ENCODE measurements at regions not wholly inside any gene's neighbourhood (a gene's known extent, or its start where the extent isn't known, plus 50 kb on each side); places are given as distances from the start of the nearest gene placed in this dataset.

DNA sequence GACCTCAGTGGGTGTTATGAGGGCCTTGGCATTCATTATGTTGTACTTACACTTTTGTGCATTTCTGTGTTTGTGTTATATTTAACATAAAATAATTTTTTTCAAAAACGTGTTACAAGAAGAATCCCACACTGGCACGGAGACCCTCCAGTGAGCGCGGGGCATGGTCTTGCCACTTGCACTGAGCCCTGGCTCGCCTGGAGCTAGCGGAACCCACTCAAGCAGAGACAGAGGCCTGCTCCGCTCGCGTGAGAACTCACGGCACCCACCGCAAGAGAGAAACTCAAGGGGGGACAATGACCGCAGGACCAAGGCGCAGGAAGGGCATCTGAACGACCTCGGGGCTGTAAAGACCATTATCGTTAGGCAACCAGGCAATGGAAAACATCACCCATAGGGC lies 248.0 kb upstream of the SOX11 start:
- Histone ChIP-seq H3K27me3 (ENCODE audit: low read depth) (no peaks in the 10 kb centered on the region), H3K9me3 (no peaks in the 10 kb centered on the region), H3K4me1 (no peaks in the 10 kb centered on the region), H3K36me3 (replicated peaks) (no peaks in the 10 kb centered on the region), H3K4me3 (no peak overlapping the region)
- DNase-seq (ENCODE audit: low spot score in 2 of 2): no peak
- in situ Hi-C loops (cut with MboI; ENCODE audit: low sequenced_read_pairs): no loop called here

DNA sequence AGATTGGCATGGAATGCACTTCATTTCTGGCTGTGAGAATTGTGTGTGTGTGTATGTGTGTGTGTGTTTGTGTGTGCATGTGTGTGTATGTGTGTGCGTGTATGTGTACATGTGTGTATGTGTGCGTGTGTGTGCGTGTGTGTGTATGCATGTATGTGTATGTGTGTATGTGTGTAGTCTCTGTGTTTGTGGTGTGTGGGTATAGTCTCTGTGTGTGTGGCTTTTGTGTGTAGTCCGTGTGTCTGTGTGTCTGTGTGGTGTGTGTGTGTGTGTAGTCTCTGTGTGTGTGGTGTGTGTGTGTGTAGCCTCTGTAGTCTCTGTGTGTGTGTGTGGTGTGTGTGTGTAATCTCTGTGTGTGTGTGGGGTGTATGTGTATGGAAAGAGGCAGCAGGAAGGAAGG lies 247.3 kb upstream of the SOX11 start:
- Histone ChIP-seq H3K4me3 (no peak overlapping the region), H3K36me3 (replicated peaks) (no peaks in the 10 kb centered on the region), H3K4me1 (no peaks in the 10 kb centered on the region), H3K9me3 (no peaks in the 10 kb centered on the region), H3K27me3 (ENCODE audit: low read depth) (no peaks in the 10 kb centered on the region)
- in situ Hi-C loops (cut with MboI; ENCODE audit: low sequenced_read_pairs): no loop called here
- DNase-seq (ENCODE audit: low spot score in 2 of 2): no peak

DNA sequence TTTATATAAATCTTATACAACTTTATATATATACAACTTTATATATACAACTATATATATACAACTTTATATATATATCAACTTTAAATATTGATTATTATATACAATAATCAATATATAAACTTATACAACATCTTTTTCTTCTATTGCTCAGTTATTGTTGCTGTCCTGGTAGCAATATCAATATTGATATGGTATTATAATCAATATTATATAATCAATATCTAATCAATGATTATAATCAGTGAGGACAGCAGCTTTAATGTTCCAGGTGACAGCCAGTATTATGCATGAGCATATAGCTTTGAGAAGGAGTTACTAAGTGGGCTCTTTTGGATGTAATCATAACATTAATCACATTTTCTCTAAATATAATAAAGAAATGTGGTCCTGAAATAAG lies 242.3 kb upstream of the SOX11 start:
- H3K27me3 ChIP-seq (ENCODE audit: low read depth): no peaks in the 10 kb centered on the region
- H3K9me3 ChIP-seq: no peaks in the 10 kb centered on the region
- H3K4me3 ChIP-seq: no peak overlapping the region
- no peaks in the 10 kb centered on the region for H3K4me1 ChIP-seq
- in situ Hi-C loops (cut with MboI; ENCODE audit: low sequenced_read_pairs): no loop called here
- no peak for DNase-seq (ENCODE audit: low spot score in 2 of 2)
- H3K36me3 ChIP-seq (replicated peaks): no peaks in the 10 kb centered on the region

DNA sequence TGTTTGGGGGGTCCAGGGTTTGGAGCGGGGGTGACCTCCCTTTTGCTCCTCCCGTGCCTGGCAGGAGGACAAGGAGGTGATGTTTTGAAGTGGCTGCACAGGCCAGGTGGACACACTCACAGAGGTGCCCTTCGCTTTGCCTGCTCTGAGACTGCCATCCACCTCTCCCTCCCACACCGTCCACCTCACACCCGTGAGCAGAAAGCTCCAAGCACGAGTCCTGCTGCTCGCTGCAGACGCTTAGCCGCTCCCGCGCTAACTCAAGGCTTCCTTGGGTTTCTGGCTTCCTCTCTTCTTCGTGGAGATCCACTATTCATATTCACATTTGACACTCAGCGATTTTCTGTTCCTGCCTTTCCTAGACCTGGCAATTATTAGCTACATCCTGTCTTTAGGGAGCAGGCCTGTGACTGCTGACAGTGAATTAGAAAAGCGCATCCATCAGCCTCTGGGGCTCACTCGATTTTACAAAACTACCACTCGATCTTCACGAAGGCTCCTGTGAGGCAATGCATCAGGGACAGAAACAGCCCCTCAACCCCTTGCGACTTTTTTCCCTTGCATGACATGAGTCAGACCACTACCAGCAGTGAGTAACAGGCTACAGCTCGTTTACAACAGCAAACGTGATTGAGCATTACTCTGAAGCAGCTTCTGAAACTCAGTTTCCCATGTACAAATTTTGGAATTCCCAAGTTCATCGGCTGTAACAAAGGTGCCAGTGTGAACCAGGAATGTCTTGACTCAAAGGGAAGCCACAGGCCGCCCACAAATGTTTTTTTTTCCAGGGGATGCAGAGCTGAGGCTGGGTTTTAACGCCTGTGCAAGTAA lies 238.7 kb upstream of the SOX11 start:
- no peak for DNase-seq (ENCODE audit: low spot score in 2 of 2)
- Histone ChIP-seq H3K9me3 (no peaks in the 10 kb centered on the region), H3K4me1 (no peaks in the 10 kb centered on the region), H3K36me3 (replicated peaks) (no peaks in the 10 kb centered on the region), H3K27me3 (ENCODE audit: low read depth) (no peaks in the 10 kb centered on the region), H3K4me3 (no peak overlapping the region)
- in situ Hi-C loops (cut with MboI; ENCODE audit: low sequenced_read_pairs): no loop called here

DNA sequence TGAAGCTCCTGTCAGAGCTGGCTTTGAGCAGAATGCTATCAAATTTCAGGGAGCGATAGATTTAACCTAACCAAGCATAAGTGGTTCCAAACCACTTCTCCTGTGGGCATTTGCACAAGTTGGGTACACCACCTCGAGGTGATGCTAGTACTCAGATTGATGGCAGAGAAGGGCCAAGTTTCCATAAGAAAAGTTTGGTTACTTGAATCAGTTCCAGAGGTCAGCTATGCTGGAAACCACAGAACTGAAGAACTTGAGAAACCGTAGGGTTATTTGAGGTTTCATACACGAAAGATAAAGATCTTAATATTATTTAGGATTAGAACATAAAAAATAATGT lies 238.2 kb upstream of the SOX11 start:
- no peak for DNase-seq (ENCODE audit: low spot score in 2 of 2)
- Histone ChIP-seq H3K36me3 (replicated peaks) (no peaks in the 10 kb centered on the region), H3K4me1 (no peaks in the 10 kb centered on the region), H3K9me3 (no peaks in the 10 kb centered on the region; the same call in 1 of the 2 replicates), H3K27me3 (ENCODE audit: low read depth) (no peaks in the 10 kb centered on the region), H3K4me3 (no peak overlapping the region)
- in situ Hi-C loops (cut with MboI; ENCODE audit: low sequenced_read_pairs): no loop called here

DNA sequence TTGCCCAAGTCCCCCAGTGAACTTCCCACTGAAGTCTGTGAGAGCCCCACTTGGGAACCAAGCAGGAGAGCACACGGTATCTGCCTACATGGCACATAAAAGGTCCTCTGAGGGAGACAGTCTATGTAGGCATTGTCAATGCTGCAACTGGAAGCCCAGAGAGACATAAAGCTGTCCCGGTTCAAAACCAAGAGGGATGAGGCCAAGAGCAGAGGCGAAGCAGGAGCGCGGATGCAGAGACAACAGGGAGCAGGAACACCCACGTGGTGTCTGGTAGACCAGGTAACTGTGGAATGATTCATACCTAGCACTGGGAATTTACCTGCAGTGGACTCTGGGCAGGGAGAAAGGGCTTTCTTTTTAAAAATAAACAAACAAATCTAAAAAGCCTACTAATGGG lies 233.1 kb upstream of the SOX11 start:
- Histone ChIP-seq H3K27me3 (ENCODE audit: low read depth) (no peaks in the 10 kb centered on the region), H3K36me3 (replicated peaks) (no peaks in the 10 kb centered on the region)
- in situ Hi-C loops (cut with MboI; ENCODE audit: low sequenced_read_pairs): no loop called here

DNA sequence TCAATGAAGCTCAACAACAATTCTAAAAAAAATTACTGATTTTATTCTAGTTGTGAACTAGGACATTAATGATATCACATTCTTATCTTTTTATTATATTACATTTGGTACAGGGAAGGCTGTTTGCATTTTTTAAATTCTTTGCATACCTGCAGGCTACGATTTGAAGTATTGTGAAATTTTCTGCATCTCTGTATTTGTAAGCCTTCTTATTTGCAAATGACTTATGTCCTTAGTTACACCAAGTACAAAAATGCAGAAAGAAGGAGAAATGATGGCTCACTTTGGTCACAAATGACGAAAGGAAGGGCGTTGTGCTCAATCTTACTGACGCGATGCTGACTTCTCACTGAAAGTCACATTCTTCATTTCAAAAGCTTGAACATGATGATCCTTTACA lies 227.5 kb upstream of the SOX11 start:
- H3K4me1 ChIP-seq: no peaks in the 10 kb centered on the region
- no peak for DNase-seq (ENCODE audit: low spot score in 2 of 2)
- H3K4me3 ChIP-seq: no peak overlapping the region
- 0 out of 2 replicates have a peak, but pooled peaks cover 3% of the 10 kb centered on the region for H3K9me3 ChIP-seq
- no peaks in the 10 kb centered on the region for H3K27me3 ChIP-seq (ENCODE audit: low read depth)
- H3K36me3 ChIP-seq (replicated peaks): no peaks in the 10 kb centered on the region
- in situ Hi-C loops (cut with MboI; ENCODE audit: low sequenced_read_pairs): no loop called here

More for the DNA sequence above, 233.1 kb upstream of the SOX11 start:
- H3K4me3 ChIP-seq: no peak overlapping the region
- no peaks in the 10 kb centered on the region for H3K4me1 ChIP-seq
- H3K9me3 ChIP-seq: no peaks in the 10 kb centered on the region; the same call in 1 of the 2 replicates
- DNase-seq (ENCODE audit: low spot score in 2 of 2): no peak

DNA sequence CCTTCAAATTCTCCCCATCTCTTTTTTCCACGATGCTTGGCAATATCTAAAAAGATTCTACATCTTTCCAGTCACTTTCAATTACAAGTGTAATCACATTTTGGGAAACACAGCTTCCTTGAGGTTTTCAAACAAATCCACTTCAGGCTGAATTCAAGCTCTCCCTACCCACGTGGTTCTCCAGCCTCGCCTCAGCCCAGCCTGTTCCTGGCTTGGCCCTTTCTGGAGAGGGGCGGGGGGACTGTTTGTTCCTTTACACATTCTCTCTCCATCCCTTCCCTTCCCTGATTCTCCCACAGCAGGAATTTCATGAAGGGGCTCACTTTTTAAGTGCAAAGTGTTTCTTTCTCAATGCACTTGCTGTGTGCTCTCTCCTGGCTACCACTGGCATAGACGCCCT lies 226.3 kb upstream of the SOX11 start:
- no peak overlapping the region for H3K4me3 ChIP-seq
- H3K4me1 ChIP-seq: no peaks in the 10 kb centered on the region
- 0 out of 2 replicates have a peak, but pooled peaks cover 3% of the 10 kb centered on the region for H3K9me3 ChIP-seq
- in situ Hi-C loops (cut with MboI; ENCODE audit: low sequenced_read_pairs): no loop called here
- H3K36me3 ChIP-seq (replicated peaks): no peaks in the 10 kb centered on the region
- no peaks in the 10 kb centered on the region for H3K27me3 ChIP-seq (ENCODE audit: low read depth)
- no peak for DNase-seq (ENCODE audit: low spot score in 2 of 2)

DNA sequence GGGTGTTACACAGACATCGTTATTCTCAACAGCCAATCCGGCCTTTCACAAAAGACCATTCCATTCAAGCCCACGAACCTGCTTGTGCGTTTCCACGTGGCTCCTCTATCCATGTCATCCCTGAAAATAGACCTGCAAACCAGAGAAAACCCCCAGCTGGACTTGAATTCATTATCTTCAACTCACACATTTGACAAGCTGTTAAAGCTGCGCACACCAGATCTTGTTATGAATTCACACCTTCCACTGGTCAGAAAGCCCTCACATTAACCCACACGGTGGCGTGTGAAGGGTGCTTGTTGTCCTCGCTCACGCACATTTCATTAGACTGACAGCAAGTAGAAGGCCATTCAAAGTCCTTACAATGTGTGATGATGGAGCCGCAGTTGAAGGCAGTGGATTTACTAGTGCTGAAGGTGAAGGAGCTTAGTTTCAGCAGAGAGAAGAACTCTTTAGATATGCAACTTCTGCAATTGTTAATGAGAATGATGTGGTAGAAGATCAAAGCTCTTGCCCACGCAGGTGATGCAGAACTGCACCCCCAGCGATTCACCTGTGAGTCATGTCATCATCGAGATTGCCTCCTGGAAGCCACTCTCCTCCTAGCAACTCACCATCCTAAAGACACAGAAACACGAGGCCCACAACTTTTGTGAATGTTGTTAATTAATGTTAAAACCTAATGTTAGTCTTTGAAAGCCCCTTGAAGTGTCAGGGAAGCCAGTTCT lies 224.8 kb upstream of the SOX11 start:
- H3K27me3 ChIP-seq (ENCODE audit: low read depth): no peaks in the 10 kb centered on the region
- H3K9me3 ChIP-seq: 0 out of 2 replicates have a peak, but pooled peaks cover 3% of the 10 kb centered on the region
- H3K4me3 ChIP-seq: no peak overlapping the region
- no peaks in the 10 kb centered on the region for H3K4me1 ChIP-seq
- no peak for DNase-seq (ENCODE audit: low spot score in 2 of 2)
- no peaks in the 10 kb centered on the region for H3K36me3 ChIP-seq (replicated peaks)
- in situ Hi-C loops (cut with MboI; ENCODE audit: low sequenced_read_pairs): no loop called here

DNA sequence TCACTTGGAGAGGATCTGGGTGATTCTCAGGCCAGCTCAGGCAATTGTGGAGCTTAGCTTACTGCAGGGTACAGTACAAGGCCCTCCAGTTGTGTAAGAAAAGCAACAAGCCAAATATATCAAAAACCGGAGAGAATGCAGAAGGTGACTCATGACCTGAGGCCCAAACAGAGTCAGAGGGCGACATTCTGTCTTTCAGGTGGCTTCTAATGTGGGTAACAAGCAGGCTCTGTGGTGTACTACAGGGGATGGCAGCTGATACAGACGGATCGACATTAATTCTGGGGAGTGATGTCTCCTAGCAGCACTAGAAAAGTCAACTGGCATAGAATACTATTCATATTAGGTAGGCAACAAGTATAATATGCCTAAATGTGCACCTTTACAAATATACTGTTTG lies 219.5 kb upstream of the SOX11 start:
- no peaks in the 10 kb centered on the region for H3K27me3 ChIP-seq (ENCODE audit: low read depth)
- 0 out of 2 replicates have a peak, but pooled peaks cover 3% of the 10 kb centered on the region for H3K9me3 ChIP-seq
- H3K4me3 ChIP-seq: no peak overlapping the region
- in situ Hi-C loops (cut with MboI; ENCODE audit: low sequenced_read_pairs): no loop called here
- DNase-seq (ENCODE audit: low spot score in 2 of 2): no peak
- no peaks in the 10 kb centered on the region for H3K36me3 ChIP-seq (replicated peaks)
- no peaks in the 10 kb centered on the region for H3K4me1 ChIP-seq

DNA sequence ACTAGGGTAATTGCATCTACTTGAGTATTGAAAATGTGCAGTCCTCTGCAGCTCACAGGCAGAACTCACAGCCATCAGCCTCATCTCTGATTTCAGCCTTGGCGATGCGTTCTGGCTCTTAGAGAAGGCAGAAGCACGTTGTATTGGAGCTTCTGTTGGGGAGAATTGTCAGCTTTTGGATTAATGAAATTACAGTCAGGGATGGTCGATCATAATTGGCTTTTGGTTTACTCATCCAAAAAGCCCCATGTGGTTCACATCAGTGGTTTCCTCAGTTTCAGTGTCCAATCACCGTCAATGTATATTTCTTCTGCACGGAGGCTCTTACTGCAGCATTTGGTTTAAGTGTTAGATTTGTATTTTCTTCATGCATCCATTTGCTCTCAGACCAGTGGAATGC lies 218.5 kb upstream of the SOX11 start:
- H3K36me3 ChIP-seq (replicated peaks): no peaks in the 10 kb centered on the region
- in situ Hi-C loops (cut with MboI; ENCODE audit: low sequenced_read_pairs): no loop called here
- H3K4me3 ChIP-seq: no peak overlapping the region
- no peaks in the 10 kb centered on the region for H3K4me1 ChIP-seq
- no peaks in the 10 kb centered on the region for H3K27me3 ChIP-seq (ENCODE audit: low read depth)
- H3K9me3 ChIP-seq: 0 out of 2 replicates have a peak, but pooled peaks cover 3% of the 10 kb centered on the region
- no peak for DNase-seq (ENCODE audit: low spot score in 2 of 2)

DNA sequence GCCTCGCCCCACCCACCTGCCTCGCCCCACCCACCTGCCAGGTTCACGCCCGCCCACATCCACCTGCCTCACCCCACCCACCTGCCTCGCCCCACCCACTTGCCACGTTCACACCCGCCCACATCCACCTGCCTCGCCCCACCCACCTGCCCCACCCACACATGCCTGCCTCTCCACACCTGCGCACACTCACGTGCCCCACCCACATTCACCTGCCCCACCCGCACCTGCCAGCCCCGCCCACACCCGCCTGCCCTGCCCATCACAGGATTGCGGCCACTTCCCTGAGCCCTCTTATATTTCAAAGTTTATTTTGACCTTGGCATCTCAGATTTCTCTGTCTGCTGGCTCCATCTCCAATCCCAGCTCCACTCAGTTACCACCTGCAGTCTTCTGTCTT lies 217.5 kb upstream of the SOX11 start:
- no peaks in the 10 kb centered on the region for H3K4me1 ChIP-seq
- DNase-seq (ENCODE audit: low spot score in 2 of 2): no peak
- in situ Hi-C loops (cut with MboI; ENCODE audit: low sequenced_read_pairs): no loop called here
- no peak overlapping the region for H3K4me3 ChIP-seq
- H3K36me3 ChIP-seq (replicated peaks): no peaks in the 10 kb centered on the region
- H3K9me3 ChIP-seq: no peaks in the 10 kb centered on the region
- no peaks in the 10 kb centered on the region for H3K27me3 ChIP-seq (ENCODE audit: low read depth)

DNA sequence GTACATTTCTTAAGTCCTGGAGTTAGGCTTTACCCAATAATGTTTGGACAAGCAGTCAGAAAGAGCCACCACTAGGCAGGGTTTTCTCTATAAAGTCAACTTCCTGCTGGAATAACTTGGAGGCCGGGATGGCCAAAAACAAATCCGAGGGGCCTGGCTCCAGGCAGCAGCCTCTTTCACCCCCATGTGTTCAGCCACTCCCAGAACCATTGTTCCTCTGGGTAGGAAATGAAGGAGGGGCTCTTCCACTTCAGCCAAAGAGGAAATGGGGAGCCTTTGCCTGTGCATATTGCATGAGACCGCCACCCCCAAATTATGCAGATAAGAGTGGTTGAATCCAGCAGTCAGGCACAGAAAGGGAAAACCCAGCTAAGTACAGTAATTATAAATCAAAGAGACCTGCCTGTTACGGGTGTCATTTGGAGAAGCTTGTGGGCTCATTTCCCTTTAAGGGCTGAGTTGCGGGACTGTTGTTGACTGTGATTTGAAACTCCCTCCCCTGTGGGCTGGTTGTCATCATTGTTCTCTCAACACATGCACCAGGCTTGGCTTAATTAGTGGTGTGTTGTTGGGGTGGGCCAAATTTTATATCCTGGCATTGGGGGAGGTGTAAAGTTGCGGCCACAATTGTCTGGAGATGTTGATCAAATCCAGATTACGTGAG lies 212.8 kb upstream of the SOX11 start:
- no peaks in the 10 kb centered on the region for H3K36me3 ChIP-seq (replicated peaks)
- no peak overlapping the region for H3K4me3 ChIP-seq
- no peaks in the 10 kb centered on the region for H3K27me3 ChIP-seq (ENCODE audit: low read depth)
- no peak for DNase-seq (ENCODE audit: low spot score in 2 of 2)
- H3K4me1 ChIP-seq: no peaks in the 10 kb centered on the region
- in situ Hi-C loops (cut with MboI; ENCODE audit: low sequenced_read_pairs): no loop called here
- H3K9me3 ChIP-seq: no peaks in the 10 kb centered on the region

DNA sequence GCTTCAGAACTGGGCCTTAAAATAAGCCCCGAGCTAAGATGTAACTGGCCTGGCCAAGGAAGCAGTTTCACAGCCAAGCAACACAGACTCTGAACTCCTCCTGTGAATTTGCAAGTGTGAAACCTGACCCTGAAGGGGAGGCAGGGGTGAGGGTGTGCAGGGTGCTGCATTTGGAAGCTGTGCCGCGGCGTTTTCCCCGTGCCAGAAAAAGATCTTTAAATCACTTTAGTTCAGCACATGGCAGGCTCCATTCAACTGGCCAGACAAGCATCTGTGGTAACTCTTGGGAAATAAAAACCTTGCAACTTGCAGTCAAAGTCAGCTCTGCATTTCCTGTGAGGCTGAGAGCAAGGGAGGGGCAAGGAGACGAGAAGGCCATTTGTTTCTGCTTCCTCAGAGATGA lies 209.3 kb upstream of the SOX11 start:
- Histone ChIP-seq H3K9me3 (0 out of 2 replicates have a peak, but pooled peaks cover 2% of the 10 kb centered on the region), H3K4me3 (no peak overlapping the region), H3K27me3 (ENCODE audit: low read depth) (no peaks in the 10 kb centered on the region), H3K36me3 (replicated peaks) (no peaks in the 10 kb centered on the region), H3K4me1 (no peaks in the 10 kb centered on the region)
- in situ Hi-C loops (cut with MboI; ENCODE audit: low sequenced_read_pairs): no loop called here
- no peak for DNase-seq (ENCODE audit: low spot score in 2 of 2)
